ENCODE measurements at regions not wholly inside any gene's neighbourhood (a gene's known extent, or its start where the extent isn't known, plus 50 kb on each side); places are given as distances from the start of the nearest gene placed in this dataset.

DNA sequence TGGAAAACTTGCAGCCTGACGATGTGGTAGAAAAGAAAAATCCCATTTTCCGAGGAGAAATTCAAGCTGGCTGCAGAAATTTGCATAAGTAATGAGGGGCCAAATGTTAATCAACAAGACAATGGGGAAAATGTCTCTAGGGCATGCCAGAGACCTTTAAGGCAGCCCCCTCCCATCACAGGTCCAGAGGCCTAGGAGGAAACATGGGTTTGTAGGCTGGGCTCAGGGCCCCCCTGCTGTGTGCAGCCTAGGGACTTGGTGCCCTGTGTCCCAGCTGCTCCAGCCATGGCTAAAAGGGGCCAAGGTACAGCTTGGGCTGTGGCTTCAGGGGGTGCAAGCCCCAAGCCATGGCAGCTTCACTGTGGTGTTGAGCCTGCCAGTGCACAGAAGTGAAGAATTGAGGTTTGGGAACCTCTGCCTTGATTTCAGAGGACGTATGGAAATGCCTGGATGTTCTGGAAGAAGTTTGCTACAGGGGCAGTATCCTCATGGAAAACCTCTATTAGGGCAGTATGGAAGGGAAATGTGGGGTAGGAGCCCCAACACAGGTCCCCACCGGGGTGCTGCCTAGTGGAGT lies 75.9 kb upstream of the CADPS start:
- no peak for TF ChIP-seq YY1 (IDR thresholded peaks at IDR 0.05; ENCODE audit: extremely low read depth, insufficient replicate concordance, low read depth, low read length)
- TF ChIP-seq, protein P1, sequence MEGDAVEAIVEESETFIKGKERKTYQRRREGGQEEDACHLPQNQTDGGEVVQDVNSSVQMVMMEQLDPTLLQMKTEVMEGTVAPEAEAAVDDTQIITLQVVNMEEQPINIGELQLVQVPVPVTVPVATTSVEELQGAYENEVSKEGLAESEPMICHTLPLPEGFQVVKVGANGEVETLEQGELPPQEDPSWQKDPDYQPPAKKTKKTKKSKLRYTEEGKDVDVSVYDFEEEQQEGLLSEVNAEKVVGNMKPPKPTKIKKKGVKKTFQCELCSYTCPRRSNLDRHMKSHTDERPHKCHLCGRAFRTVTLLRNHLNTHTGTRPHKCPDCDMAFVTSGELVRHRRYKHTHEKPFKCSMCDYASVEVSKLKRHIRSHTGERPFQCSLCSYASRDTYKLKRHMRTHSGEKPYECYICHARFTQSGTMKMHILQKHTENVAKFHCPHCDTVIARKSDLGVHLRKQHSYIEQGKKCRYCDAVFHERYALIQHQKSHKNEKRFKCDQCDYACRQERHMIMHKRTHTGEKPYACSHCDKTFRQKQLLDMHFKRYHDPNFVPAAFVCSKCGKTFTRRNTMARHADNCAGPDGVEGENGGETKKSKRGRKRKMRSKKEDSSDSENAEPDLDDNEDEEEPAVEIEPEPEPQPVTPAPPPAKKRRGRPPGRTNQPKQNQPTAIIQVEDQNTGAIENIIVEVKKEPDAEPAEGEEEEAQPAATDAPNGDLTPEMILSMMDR (IDR thresholded peaks at IDR 0.05 in 2 of 3, conservative IDR thresholded peaks at IDR 0.05 in 1 of 3; ENCODE audit: borderline replicate concordance in 1 of 3, insufficient read depth in 1 of 3, low read depth in 2 of 3, low read length in 2 of 3), result no peak
- no peak for TF ChIP-seq POLR2AphosphoS5 (IDR thresholded peaks at IDR 0.05; ENCODE audit: low read depth, low read length)
- no peak for TF ChIP-seq POLR2A (IDR thresholded peaks at IDR 0.05; ENCODE audit: borderline replicate concordance, extremely low read depth, insufficient read depth, insufficient read length)
- TF ChIP-seq EZH2phosphoT487 (IDR thresholded peaks at IDR 0.05; ENCODE audit: borderline replicate concordance), result no peak
